UCSD-AML1 (cell line): ENCODE measurements at regions not wholly inside any gene's neighbourhood (a gene's known extent, or its start where the extent isn't known, plus 50 kb on each side); places are given as distances from the start of the nearest gene placed in this dataset.

Experiments
- DNase-seq: peaks from one replicate; lab custom pipeline; 2025; ENCODE audit not compliant: unreplicated experiment; lab: John Stamatoyannopoulos, UW

DNA sequence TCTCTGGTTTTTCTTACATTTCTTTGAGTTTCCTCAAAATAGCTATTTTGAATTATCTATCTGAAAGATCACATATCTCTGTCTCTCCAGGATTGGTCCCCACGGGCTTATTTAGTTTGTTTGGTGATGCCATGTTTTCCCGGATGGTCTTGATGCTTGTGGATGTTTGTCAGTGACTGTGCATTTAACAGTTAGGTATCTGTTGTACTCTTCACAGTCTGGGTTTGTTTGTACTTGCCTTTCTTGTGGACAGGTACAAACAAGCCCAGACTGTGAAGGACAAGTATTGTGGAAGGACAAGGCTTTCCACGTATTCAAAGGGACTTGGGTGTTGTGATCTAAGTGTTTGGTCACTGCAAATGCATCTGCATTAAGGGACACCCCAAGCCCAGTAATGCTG, 49.9 kb upstream of the TOP1 start:
- DNase-seq = no peak
